ENCODE measurements at regions not wholly inside any gene's neighbourhood (a gene's known extent, or its start where the extent isn't known, plus 50 kb on each side); places are given as distances from the start of the nearest gene placed in this dataset.

DNA sequence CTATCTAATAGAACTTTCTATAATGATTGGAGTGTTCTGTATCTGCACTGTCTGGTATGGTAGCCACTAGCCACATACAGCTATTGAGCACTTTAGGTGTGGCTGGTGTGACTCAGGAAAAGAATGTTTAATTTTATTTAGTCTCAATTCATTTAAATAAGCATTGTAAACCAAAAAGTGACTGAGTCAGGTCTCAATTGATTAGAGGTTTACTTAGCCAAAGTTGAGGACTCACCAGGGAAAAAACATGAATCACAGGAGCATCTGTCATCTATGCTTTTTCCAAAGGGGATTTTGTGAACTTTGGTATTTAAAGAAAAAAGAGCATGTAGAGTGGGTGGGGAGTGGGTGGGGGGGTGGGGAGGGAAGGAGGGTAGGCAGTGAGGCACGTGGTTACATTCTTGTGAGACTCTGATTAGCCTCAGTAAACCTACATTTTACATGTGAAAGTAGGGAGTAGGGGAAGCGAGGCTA, 473.1 kb downstream of the ATP23 start:
- H2AFZ ChIP-seq (ENCODE audit: insufficient read depth, low read depth, low read length, poor library complexity, severe bottlenecking): no peak overlapping the region
- H3K27me3 Mint-ChIP-seq: no peaks in the 10 kb centered on the region
- WGBS (ENCODE audit: insufficient coverage): no CpG with 5 or more reads among the region's 2 CpGs

DNA sequence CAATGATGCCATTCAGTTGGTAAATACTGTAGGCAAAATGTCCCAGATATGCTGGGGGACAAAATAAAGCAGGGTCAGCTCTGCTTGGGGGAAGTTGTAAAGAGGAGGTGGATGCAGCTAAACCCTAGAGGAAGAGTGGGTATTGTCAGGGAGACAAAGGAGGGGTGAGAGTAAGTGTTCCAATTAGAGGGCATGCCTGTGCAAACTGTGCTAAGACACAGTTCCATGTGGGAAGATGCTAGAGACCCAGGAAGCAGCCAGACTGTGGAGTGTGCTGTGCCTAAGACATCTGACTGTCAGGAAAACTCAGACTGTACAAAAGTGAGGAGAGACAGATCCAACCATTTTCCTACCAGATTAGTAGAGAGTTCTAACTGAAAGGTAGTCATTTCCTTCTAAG, 474.3 kb downstream of the ATP23 start:
- H3K36me3 ChIP-seq (replicated peaks in 1 of 2; ENCODE audit: control extremely low read depth in 1 of 2, control insufficient read depth in 1 of 2, extremely low read depth in 1 of 2, insufficient read depth in 2 of 2, low read length in 1 of 2): no peaks in the 10 kb centered on the region
- no peaks in the 10 kb centered on the region for H3K9me3 Mint-ChIP-seq (ENCODE audit: insufficient read depth)
- H3K27me3 ChIP-seq (replicated peaks in 1 of 4; ENCODE audit: control extremely low read depth in 1 of 4, control insufficient read depth in 3 of 4, insufficient read depth in 4 of 4, low read length in 3 of 4): no peaks in the 10 kb centered on the region
- no peak overlapping the region for H2AFZ ChIP-seq (ENCODE audit: insufficient read depth, low read depth, low read length, poor library complexity, severe bottlenecking)
- CTCF ChIA-PET: no interaction called here
- H3K79me2 ChIP-seq (ENCODE audit: control insufficient read depth, insufficient read depth, low read length): no peaks in the 10 kb centered on the region
- POLR2A ChIA-PET: no interaction called here
- no peak overlapping the region for H3K27ac ChIP-seq (ENCODE audit: low read length in 2 of 2)
- H4K20me1 ChIP-seq (ENCODE audit: control insufficient read depth, insufficient read depth, low read length, poor library complexity, severe bottlenecking): no peaks in the 10 kb centered on the region
- H3K4me3 Mint-ChIP-seq: no peak overlapping the region
- DNase-seq (no peak), ATAC-seq (ENCODE audit: low read depth) (no peak)
- no peak overlapping the region for H3K27ac Mint-ChIP-seq
- no peaks in the 10 kb centered on the region for H3K4me1 ChIP-seq (ENCODE audit: control insufficient read depth in 2 of 2, insufficient read depth in 2 of 2, low read length in 2 of 2)
- H3K4me1 Mint-ChIP-seq: no peaks in the 10 kb centered on the region
- no peak overlapping the region for H3K9ac ChIP-seq (ENCODE audit: low read length)
- no peaks in the 10 kb centered on the region for H3K27me3 Mint-ChIP-seq
- peaks cover 0 to 4% (median 0%) of the 10 kb centered on the region in 3 donors for H3K9me3 ChIP-seq (ENCODE audit: control extremely low read depth in 1 of 3, control insufficient read depth in 2 of 3, insufficient read depth in 1 of 3, low read length in 2 of 3)
- H3K4me2 ChIP-seq (replicated peaks; ENCODE audit: low read depth, low read length, poor library complexity, severe bottlenecking): no peak overlapping the region
- TF ChIP-seq, protein P1, sequence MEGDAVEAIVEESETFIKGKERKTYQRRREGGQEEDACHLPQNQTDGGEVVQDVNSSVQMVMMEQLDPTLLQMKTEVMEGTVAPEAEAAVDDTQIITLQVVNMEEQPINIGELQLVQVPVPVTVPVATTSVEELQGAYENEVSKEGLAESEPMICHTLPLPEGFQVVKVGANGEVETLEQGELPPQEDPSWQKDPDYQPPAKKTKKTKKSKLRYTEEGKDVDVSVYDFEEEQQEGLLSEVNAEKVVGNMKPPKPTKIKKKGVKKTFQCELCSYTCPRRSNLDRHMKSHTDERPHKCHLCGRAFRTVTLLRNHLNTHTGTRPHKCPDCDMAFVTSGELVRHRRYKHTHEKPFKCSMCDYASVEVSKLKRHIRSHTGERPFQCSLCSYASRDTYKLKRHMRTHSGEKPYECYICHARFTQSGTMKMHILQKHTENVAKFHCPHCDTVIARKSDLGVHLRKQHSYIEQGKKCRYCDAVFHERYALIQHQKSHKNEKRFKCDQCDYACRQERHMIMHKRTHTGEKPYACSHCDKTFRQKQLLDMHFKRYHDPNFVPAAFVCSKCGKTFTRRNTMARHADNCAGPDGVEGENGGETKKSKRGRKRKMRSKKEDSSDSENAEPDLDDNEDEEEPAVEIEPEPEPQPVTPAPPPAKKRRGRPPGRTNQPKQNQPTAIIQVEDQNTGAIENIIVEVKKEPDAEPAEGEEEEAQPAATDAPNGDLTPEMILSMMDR (IDR thresholded peaks at IDR 0.05): no peak
- TF ChIP-seq EZH2 (IDR thresholded peaks at IDR 0.05; ENCODE audit: borderline replicate concordance, insufficient read depth, low read depth, low read length, poor library complexity, severe bottlenecking): no peak
- H3K4me3 ChIP-seq (ENCODE audit: control extremely low read depth in 1 of 5, extremely low read depth in 1 of 5, insufficient read depth in 1 of 5, low read depth in 2 of 5, low read length in 4 of 5): no peak overlapping the region
- intact Hi-C loops (cut with micrococcal nuclease): no loop called here

More for the DNA sequence above, 473.1 kb downstream of the ATP23 start:
- CTCF ChIA-PET: no interaction called here
- Histone ChIP-seq H3K9ac (ENCODE audit: low read length) (no peak overlapping the region), H4K20me1 (ENCODE audit: control insufficient read depth, insufficient read depth, low read length, poor library complexity, severe bottlenecking) (no peaks in the 10 kb centered on the region), H3K9me3 (ENCODE audit: control extremely low read depth in 1 of 3, control insufficient read depth in 2 of 3, insufficient read depth in 1 of 3, low read length in 2 of 3) (peaks cover 0 to 4% (median 0%) of the 10 kb centered on the region in 3 donors), H3K27me3 (replicated peaks in 1 of 4; ENCODE audit: control extremely low read depth in 1 of 4, control insufficient read depth in 3 of 4, insufficient read depth in 4 of 4, low read length in 3 of 4) (no peaks in the 10 kb centered on the region), H3K4me1 (ENCODE audit: control insufficient read depth in 2 of 2, insufficient read depth in 2 of 2, low read length in 2 of 2) (no peaks in the 10 kb centered on the region), H3K4me3 (ENCODE audit: control extremely low read depth in 1 of 5, extremely low read depth in 1 of 5, insufficient read depth in 1 of 5, low read depth in 2 of 5, low read length in 4 of 5) (no peak overlapping the region), H3K4me2 (replicated peaks; ENCODE audit: low read depth, low read length, poor library complexity, severe bottlenecking) (no peak overlapping the region), H3K36me3 (replicated peaks in 1 of 2; ENCODE audit: control extremely low read depth in 1 of 2, control insufficient read depth in 1 of 2, extremely low read depth in 1 of 2, insufficient read depth in 2 of 2, low read length in 1 of 2) (no peaks in the 10 kb centered on the region), H3K79me2 (ENCODE audit: control insufficient read depth, insufficient read depth, low read length) (no peaks in the 10 kb centered on the region), H3K27ac (ENCODE audit: low read length in 2 of 2) (no peak overlapping the region)
- H3K4me1 Mint-ChIP-seq: no peaks in the 10 kb centered on the region
- ATAC-seq (ENCODE audit: low read depth): no peak
- no peak overlapping the region for H3K4me3 Mint-ChIP-seq
- TF ChIP-seq, protein P1 (IDR thresholded peaks at IDR 0.05): no peak
- TF ChIP-seq EZH2 (IDR thresholded peaks at IDR 0.05; ENCODE audit: borderline replicate concordance, insufficient read depth, low read depth, low read length, poor library complexity, severe bottlenecking): no peak
- no peak for DNase-seq
- no peak overlapping the region for H3K27ac Mint-ChIP-seq
- POLR2A ChIA-PET: no interaction called here
- intact Hi-C loops (cut with micrococcal nuclease): no loop called here
- H3K9me3 Mint-ChIP-seq (ENCODE audit: insufficient read depth): no peaks in the 10 kb centered on the region

Measured in B cell (primary cell).